ENCODE measurements at regions not wholly inside any gene's neighbourhood (a gene's known extent, or its start where the extent isn't known, plus 50 kb on each side); places are given as distances from the start of the nearest gene placed in this dataset.

DNA sequence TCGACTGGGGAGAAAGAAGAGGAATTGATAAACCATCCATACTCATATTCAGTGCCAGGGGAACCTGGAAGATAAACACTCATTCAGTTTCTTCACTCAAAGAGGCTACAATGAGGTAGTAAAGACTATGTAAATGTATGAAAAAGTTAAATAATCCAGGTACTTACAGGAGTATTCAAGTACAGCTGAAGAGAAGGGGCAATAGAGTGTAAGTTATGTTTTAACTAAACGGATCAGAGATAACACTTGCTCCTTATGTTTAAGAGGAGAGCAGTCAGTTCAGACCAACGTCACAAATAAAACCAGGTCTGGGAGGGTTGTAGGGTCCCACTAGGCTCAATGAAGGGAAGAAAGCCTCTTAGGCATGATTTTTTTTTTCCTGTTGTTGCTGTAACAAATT lies 358.3 kb upstream of the SMIM21 start:
- DNase-seq: no peak
- Histone ChIP-seq H3K36me3 (replicated peaks; ENCODE audit: control insufficient read depth, insufficient read depth, low read length) (no peaks in the 10 kb centered on the region), H3K27me3 (ENCODE audit: control insufficient read depth, insufficient read depth, low read length) (no peaks in the 10 kb centered on the region), H3K4me3 (ENCODE audit: insufficient read depth, low read depth, low read length) (no peak overlapping the region)

DNA sequence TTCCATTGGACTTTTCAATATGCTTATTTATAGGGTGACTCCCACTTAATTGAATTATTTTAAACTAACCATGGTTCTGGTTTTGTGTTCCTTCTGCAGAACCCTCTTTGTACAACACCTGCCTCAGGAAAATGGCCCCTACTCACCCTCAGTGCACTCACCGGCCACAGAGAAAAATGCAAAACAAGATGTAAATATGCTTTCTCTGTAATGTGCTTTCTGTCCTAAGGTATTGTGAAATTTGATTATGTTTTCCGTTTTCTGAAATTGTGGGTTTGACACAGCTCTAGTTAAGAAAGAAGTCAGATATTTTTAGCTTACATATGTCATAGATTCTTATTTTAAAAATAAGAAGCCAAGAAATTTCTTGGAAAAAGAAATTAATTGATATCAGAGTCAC lies 357.7 kb upstream of the SMIM21 start:
- Histone ChIP-seq H3K27me3 (ENCODE audit: control insufficient read depth, insufficient read depth, low read length) (no peaks in the 10 kb centered on the region), H3K4me3 (ENCODE audit: insufficient read depth, low read depth, low read length) (no peak overlapping the region), H3K36me3 (replicated peaks; ENCODE audit: control insufficient read depth, insufficient read depth, low read length) (no peaks in the 10 kb centered on the region)
- DNase-seq: no peak

DNA sequence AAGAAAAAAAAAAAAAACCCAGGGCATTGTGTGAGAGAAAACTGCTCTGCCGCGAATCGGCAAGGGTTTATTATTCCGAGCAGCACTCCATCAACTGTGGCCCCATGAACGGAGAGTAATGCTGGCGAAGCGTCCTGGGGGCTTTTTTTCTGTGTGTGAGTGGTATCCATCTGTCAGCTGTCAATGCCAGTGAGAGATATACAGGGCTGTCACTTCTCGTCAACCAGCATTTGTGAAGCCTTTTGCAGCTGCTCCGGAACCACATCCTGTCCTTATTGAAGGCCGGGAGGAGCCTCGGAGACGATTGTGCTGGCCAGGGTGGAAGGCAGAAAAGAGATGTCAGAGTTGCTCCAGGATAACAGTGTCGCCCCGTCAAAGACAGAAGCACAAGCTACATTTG lies 356.9 kb upstream of the SMIM21 start:
- no peaks in the 10 kb centered on the region for H3K27me3 ChIP-seq (ENCODE audit: control insufficient read depth, insufficient read depth, low read length)
- no peaks in the 10 kb centered on the region for H3K36me3 ChIP-seq (replicated peaks; ENCODE audit: control insufficient read depth, insufficient read depth, low read length)
- no peak for DNase-seq
- H3K4me3 ChIP-seq (ENCODE audit: insufficient read depth, low read depth, low read length): no peak overlapping the region

GRCh38 chr18:75783566-75784281 lies 356.2 kb upstream of the SMIM21 start:
- H3K4me3 ChIP-seq (ENCODE audit: insufficient read depth, low read depth, low read length): no peak overlapping the region
- DNase-seq: no peak
- H3K27me3 ChIP-seq (ENCODE audit: control insufficient read depth, insufficient read depth, low read length): no peaks in the 10 kb centered on the region
- H3K36me3 ChIP-seq (replicated peaks; ENCODE audit: control insufficient read depth, insufficient read depth, low read length): no peaks in the 10 kb centered on the region

DNA sequence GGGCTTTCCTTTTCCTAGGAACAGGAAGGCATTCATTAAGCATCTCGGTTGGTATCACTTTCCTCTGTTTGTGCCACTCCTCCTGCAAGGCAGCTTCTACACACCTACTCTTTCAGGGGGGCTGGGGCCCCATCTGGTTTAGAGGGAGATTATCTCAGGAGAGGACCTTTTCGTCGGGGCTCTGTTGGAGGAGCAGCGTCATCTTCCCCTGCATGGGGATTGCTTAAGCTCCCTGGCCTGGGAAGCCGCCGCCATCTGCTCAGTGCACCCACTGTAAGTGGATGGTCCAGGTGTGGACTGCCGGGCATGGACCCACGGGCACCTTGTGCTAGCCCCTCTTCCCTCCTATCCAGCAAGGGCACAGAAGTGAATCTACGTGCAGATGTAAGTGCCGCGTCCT lies 355.3 kb upstream of the SMIM21 start:
- H3K27me3 ChIP-seq (ENCODE audit: control insufficient read depth, insufficient read depth, low read length): no peaks in the 10 kb centered on the region
- H3K36me3 ChIP-seq (replicated peaks; ENCODE audit: control insufficient read depth, insufficient read depth, low read length): no peaks in the 10 kb centered on the region
- no peak overlapping the region for H3K4me3 ChIP-seq (ENCODE audit: insufficient read depth, low read depth, low read length)
- DNase-seq: no peak

DNA sequence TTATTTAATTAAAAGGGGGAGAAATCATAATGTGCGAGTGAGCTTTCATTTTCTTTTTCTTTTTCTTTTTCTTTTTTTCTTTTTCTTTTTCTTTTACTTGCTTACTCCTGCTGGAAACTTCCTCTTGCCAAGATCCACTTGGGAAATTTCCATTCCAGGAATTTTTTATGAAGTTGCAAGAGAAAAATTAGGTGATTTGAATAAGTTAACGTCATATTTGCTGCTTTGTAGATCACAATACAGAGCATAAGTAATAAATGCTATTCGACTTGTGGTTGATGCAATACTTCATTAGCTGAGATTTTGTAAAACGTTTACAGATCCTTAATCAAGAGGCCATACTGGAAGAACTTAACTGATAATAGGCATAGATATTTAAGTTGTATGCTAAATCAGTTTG lies 354.7 kb upstream of the SMIM21 start:
- no peak for DNase-seq
- no peak overlapping the region for H3K4me3 ChIP-seq (ENCODE audit: insufficient read depth, low read depth, low read length)
- no peaks in the 10 kb centered on the region for H3K27me3 ChIP-seq (ENCODE audit: control insufficient read depth, insufficient read depth, low read length)
- H3K36me3 ChIP-seq (replicated peaks; ENCODE audit: control insufficient read depth, insufficient read depth, low read length): no peaks in the 10 kb centered on the region

- no peak for DNase-seq
- H3K4me3 ChIP-seq (ENCODE audit: insufficient read depth, low read depth, low read length): no peak overlapping the region
- H3K27me3 ChIP-seq (ENCODE audit: control insufficient read depth, insufficient read depth, low read length): no peaks in the 10 kb centered on the region
- no peaks in the 10 kb centered on the region for H3K36me3 ChIP-seq (replicated peaks; ENCODE audit: control insufficient read depth, insufficient read depth, low read length)
These were observed 352.4 kb upstream of the SMIM21 start for GRCh38 chr18:75779910-75780309.

GRCh38 chr18:75779450-75779849 lies 351.9 kb upstream of the SMIM21 start:
- Histone ChIP-seq H3K4me3 (ENCODE audit: insufficient read depth, low read depth, low read length) (no peak overlapping the region), H3K36me3 (replicated peaks; ENCODE audit: control insufficient read depth, insufficient read depth, low read length) (no peaks in the 10 kb centered on the region), H3K27me3 (ENCODE audit: control insufficient read depth, insufficient read depth, low read length) (no peaks in the 10 kb centered on the region)
- no peak for DNase-seq

DNA sequence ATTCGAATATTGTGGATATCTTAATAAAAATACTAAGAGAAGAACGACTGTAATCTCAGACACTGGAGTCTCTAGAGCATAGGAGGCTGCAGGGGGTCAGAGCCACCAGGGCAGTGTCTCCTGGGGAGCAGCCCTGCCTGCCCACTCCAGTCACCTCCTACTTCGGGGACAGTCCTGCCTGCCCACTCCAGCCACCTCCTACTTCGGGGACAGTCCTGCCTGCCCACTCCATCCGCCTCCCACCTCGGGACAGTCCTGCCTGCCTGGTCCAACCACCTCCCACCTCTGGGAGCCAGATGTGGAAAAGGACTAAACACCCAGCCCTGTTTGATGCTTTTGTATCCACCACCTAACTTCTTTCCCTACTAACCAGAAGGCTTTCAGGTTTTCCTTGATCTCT lies 350.1 kb upstream of the SMIM21 start:
- no peaks in the 10 kb centered on the region for H3K36me3 ChIP-seq (replicated peaks; ENCODE audit: control insufficient read depth, insufficient read depth, low read length)
- no peaks in the 10 kb centered on the region for H3K27me3 ChIP-seq (ENCODE audit: control insufficient read depth, insufficient read depth, low read length)
- no peak overlapping the region for H3K4me3 ChIP-seq (ENCODE audit: insufficient read depth, low read depth, low read length)
- no peak for DNase-seq

- no peak overlapping the region for H3K4me3 ChIP-seq (ENCODE audit: insufficient read depth, low read depth, low read length)
- H3K36me3 ChIP-seq (replicated peaks; ENCODE audit: control insufficient read depth, insufficient read depth, low read length): no peaks in the 10 kb centered on the region
- H3K27me3 ChIP-seq (ENCODE audit: control insufficient read depth, insufficient read depth, low read length): no peaks in the 10 kb centered on the region
- DNase-seq: no peak
These were observed 347.6 kb upstream of the SMIM21 start for GRCh38 chr18:75775121-75775520.

DNA sequence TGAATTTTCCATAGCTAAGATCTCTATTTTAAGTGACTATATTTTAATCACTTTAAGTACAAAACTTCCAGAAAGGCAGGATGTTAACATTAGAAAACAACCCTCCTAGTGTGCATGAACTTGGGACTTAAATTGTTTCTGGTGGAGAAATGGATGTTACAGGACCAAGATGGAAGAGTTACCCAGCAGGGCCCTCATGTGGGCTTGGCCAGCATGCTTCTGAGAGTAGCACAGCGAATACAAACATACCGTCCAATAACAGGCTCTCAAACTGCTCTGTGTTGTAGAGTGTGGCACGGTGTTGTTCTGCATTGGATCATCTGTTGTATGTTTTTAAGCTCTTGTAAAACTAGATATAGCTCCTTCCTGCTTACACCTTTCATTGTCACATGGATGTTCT lies 346.1 kb upstream of the SMIM21 start:
- H3K36me3 ChIP-seq (replicated peaks; ENCODE audit: control insufficient read depth, insufficient read depth, low read length): no peaks in the 10 kb centered on the region
- H3K27me3 ChIP-seq (ENCODE audit: control insufficient read depth, insufficient read depth, low read length): no peaks in the 10 kb centered on the region
- DNase-seq: no peak
- H3K4me3 ChIP-seq (ENCODE audit: insufficient read depth, low read depth, low read length): no peak overlapping the region

DNA sequence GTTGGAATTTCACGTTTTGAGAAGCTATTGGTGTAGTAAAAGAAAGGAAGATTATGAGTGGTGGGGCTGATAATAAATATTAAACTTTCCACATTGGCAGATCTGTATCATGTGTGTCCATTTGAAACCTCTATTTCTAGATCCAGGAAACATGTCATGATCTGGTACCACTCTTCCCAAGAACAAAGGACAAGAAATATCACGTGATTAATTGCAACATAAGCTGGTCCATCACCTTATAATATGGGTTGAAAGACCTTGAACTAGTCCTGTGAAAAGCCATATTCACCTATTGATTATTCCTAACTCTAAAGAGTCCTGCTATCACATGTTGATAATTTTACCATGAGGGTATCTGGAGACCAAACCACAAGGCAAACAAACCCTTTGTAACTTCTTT lies 335.3 kb upstream of the SMIM21 start:
- no peaks in the 10 kb centered on the region for H3K27me3 ChIP-seq (ENCODE audit: control insufficient read depth, insufficient read depth, low read length)
- H3K36me3 ChIP-seq (replicated peaks; ENCODE audit: control insufficient read depth, insufficient read depth, low read length): no peaks in the 10 kb centered on the region
- no peak overlapping the region for H3K4me3 ChIP-seq (ENCODE audit: insufficient read depth, low read depth, low read length)
- DNase-seq: no peak

- no peak for DNase-seq
- Histone ChIP-seq H3K27me3 (ENCODE audit: control insufficient read depth, insufficient read depth, low read length) (no peaks in the 10 kb centered on the region), H3K36me3 (replicated peaks; ENCODE audit: control insufficient read depth, insufficient read depth, low read length) (no peaks in the 10 kb centered on the region), H3K4me3 (ENCODE audit: insufficient read depth, low read depth, low read length) (no peak overlapping the region)
These were observed 332.7 kb upstream of the SMIM21 start for GRCh38 chr18:75760208-75760607.

DNA sequence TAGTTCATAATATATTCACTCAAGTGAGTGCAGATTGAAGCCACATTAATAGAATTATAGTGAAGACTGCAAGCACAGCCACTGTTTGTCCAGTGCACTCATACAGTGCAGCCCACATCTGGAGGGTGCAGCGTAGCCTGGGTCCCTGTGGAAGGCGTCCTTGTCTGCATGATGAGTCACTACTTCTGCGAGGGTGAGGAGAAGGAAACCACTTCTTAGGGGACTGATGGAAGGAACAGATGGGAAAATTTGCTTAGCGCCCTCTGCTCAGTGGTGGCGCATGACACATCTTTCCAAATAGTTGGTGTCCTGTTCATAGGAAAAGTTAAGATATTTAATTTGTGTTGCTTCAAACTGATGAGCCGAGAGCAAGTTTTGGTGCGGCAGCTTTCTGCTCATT lies 330.4 kb upstream of the SMIM21 start:
- Histone ChIP-seq H3K4me3 (ENCODE audit: insufficient read depth, low read depth, low read length) (no peak overlapping the region), H3K27me3 (ENCODE audit: control insufficient read depth, insufficient read depth, low read length) (no peaks in the 10 kb centered on the region)
- no peak for DNase-seq

DNA sequence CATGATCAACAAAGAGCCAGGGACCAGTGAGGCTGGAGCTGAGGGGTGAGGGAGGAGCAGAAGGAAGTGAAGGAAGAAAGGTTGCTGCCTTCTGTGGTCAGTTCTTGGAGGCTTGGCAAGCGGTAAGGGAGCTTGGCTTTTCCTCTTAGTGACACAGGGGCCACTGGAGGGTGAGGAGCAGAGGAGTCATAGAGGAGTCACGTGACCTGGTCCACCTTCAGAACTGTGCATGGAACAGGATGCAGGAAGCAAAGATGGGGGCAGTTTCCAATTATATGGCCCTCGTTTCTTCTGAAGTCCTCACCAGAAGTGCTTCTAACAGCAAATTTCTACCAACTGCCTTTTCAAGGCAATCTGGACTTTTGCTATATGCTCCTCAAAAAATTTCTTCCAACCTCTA lies 326.9 kb upstream of the SMIM21 start:
- DNase-seq: no peak
- Histone ChIP-seq H3K36me3 (replicated peaks; ENCODE audit: control insufficient read depth, insufficient read depth, low read length) (no peaks in the 10 kb centered on the region), H3K4me3 (ENCODE audit: insufficient read depth, low read depth, low read length) (no peak overlapping the region), H3K27me3 (ENCODE audit: control insufficient read depth, insufficient read depth, low read length) (no peaks in the 10 kb centered on the region)

More for the DNA sequence above, 330.4 kb upstream of the SMIM21 start:
- no peaks in the 10 kb centered on the region for H3K36me3 ChIP-seq (replicated peaks; ENCODE audit: control insufficient read depth, insufficient read depth, low read length)

DNA sequence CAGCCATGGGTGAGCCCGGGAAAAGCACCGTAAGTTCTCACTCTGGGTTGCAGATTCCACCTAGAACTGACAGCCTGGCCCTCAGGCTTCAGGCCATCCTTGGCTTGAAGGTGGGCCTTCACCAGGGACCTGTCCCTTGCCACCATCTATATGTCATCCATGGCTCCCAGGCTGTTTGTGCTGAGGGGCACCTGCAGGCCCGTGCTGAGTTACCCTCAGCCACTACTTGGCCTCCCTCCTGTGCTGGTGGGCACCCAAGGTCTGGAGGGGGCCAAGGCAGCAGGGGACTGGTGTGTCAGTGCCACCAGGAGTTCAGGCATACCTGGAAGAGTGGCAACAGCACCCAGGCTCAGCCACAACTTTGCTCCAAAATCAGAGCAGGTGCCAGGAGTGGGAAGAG lies 326.2 kb upstream of the SMIM21 start:
- no peak overlapping the region for H3K4me3 ChIP-seq (ENCODE audit: insufficient read depth, low read depth, low read length)
- no peaks in the 10 kb centered on the region for H3K27me3 ChIP-seq (ENCODE audit: control insufficient read depth, insufficient read depth, low read length)
- no peak for DNase-seq
- no peaks in the 10 kb centered on the region for H3K36me3 ChIP-seq (replicated peaks; ENCODE audit: control insufficient read depth, insufficient read depth, low read length)
